ENCODE measurements at regions not wholly inside any gene's neighbourhood (a gene's known extent, or its start where the extent isn't known, plus 50 kb on each side); places are given as distances from the start of the nearest gene placed in this dataset.

- no peak for DNase-seq
Measured at GRCh38 chr4:178633263-178633662, 1191.0 kb upstream of the AGA start.

GRCh38 chr4:178664621-178665020 lies 1222.4 kb upstream of the AGA start:
- no peak for DNase-seq

GRCh38 chr4:178665916-178666315 lies 1223.7 kb upstream of the AGA start:
- no peak for DNase-seq

- no peak for DNase-seq
Measured at GRCh38 chr4:178671766-178672165, 1229.5 kb upstream of the AGA start.

- DNase-seq: no peak
Measured at GRCh38 chr4:178672512-178672911, 1230.3 kb upstream of the AGA start.

GRCh38 chr4:178681871-178682270 lies 1239.6 kb upstream of the AGA start:
- no peak for DNase-seq

- DNase-seq: no peak
Measured at GRCh38 chr4:178689926-178690325, 1247.7 kb upstream of the AGA start.

GRCh38 chr4:178693816-178694215 lies 1251.6 kb upstream of the AGA start:
- DNase-seq: no peak

GRCh38 chr4:178696515-178696914 lies 1254.3 kb upstream of the AGA start:
- no peak for DNase-seq

- no peak for DNase-seq
Measured at GRCh38 chr4:178712486-178712885, 1270.2 kb upstream of the AGA start.

- DNase-seq: no peak
Measured at GRCh38 chr4:178738026-178738425, 1295.8 kb upstream of the AGA start.

GRCh38 chr4:178745203-178745602 lies 1303.0 kb upstream of the AGA start:
- DNase-seq: no peak

- DNase-seq: no peak
Measured at GRCh38 chr4:178752954-178753525, 1310.8 kb upstream of the AGA start.

- DNase-seq: no peak
Measured at GRCh38 chr4:178778496-178778895, 1336.3 kb upstream of the AGA start.

GRCh38 chr4:178781779-178782178 lies 1339.5 kb upstream of the AGA start:
- no peak for DNase-seq

- no peak for DNase-seq
Measured at GRCh38 chr4:178784491-178784890, 1342.3 kb upstream of the AGA start.

- DNase-seq: no peak
Measured at GRCh38 chr4:178789279-178789678, 1347.0 kb upstream of the AGA start.

- DNase-seq: no peak
Measured at GRCh38 chr4:178799204-178799603, 1357.0 kb upstream of the AGA start.

- no peak for DNase-seq
Measured at GRCh38 chr4:178808106-178808505, 1365.9 kb upstream of the AGA start.

- no peak for DNase-seq
Measured at GRCh38 chr4:178809921-178810320, 1367.7 kb upstream of the AGA start.

GRCh38 chr4:178811356-178811755 lies 1369.1 kb upstream of the AGA start:
- no peak for DNase-seq

- DNase-seq: no peak
Measured at GRCh38 chr4:178812866-178813265, 1370.6 kb upstream of the AGA start.

- no peak for DNase-seq
Measured at GRCh38 chr4:178814908-178815307, 1372.7 kb upstream of the AGA start.

- DNase-seq: no peak
Measured at GRCh38 chr4:178823673-178824295, 1381.5 kb upstream of the AGA start.

- DNase-seq: no peak
Measured at GRCh38 chr4:178836865-178837264, 1394.6 kb upstream of the AGA start.
